ENCODE measurements at regions not wholly inside any gene's neighbourhood (a gene's known extent, or its start where the extent isn't known, plus 50 kb on each side); places are given as distances from the start of the nearest gene placed in this dataset.

- no peak for TF ChIP-seq EZH2 (IDR thresholded peaks at IDR 0.05; ENCODE audit: borderline replicate concordance, insufficient read depth, low read length, poor library complexity, severe bottlenecking)
- TF ChIP-seq POLR2AphosphoS5 (IDR thresholded peaks at IDR 0.05), result no peak
- TF ChIP-seq CTCF (IDR thresholded peaks at IDR 0.05; ENCODE audit: poor library complexity, severe bottlenecking), result no peak
- no peak for TF ChIP-seq REST (IDR thresholded peaks at IDR 0.05; ENCODE audit: borderline replicate concordance)
- no peak for TF ChIP-seq TAF1 (IDR thresholded peaks at IDR 0.05; ENCODE audit: low read depth)
- no peak for TF ChIP-seq EP300 (conservative IDR thresholded peaks at IDR 0.05; ENCODE audit: poor library complexity, severe bottlenecking)
Measured at GRCh38 chr1:201663491-201664113, 124.7 kb downstream of the NAV1 start.
